ENCODE measurements at regions not wholly inside any gene's neighbourhood (a gene's known extent, or its start where the extent isn't known, plus 50 kb on each side); places are given as distances from the start of the nearest gene placed in this dataset.
"Not testable (repeated sequence)": the region's sequence is repeated elsewhere in the genome, so short reads cannot be mapped to it uniquely, and the experiment has no call there.

GRCh38 chr10:94123258-94123995 lies 129.7 kb downstream of the PLCE1 start:
- DNase-seq (ENCODE audit: extremely low read depth in 1 of 2, low read depth in 1 of 2): no peak

- DNase-seq (ENCODE audit: extremely low read depth in 1 of 2, low read depth in 1 of 2): not testable (repeated sequence)
Observed at GRCh38 chr10:94124147-94124546, 130.4 kb downstream of the PLCE1 start.

- not testable (repeated sequence) for DNase-seq (ENCODE audit: extremely low read depth in 1 of 2, low read depth in 1 of 2)
Observed at GRCh38 chr10:94125268-94125667, 131.5 kb downstream of the PLCE1 start.

GRCh38 chr10:94125856-94126255 lies 132.1 kb downstream of the PLCE1 start:
- DNase-seq (ENCODE audit: extremely low read depth in 1 of 2, low read depth in 1 of 2): no peak

- DNase-seq (ENCODE audit: extremely low read depth in 1 of 2, low read depth in 1 of 2): no peak
Observed at GRCh38 chr10:94129393-94130130, 135.8 kb downstream of the PLCE1 start.

- no peak for DNase-seq (ENCODE audit: extremely low read depth in 1 of 2, low read depth in 1 of 2)
Observed at GRCh38 chr10:94131885-94132284, 138.2 kb downstream of the PLCE1 start.

GRCh38 chr10:94133239-94133638 lies 139.5 kb downstream of the PLCE1 start:
- DNase-seq (ENCODE audit: extremely low read depth in 1 of 2, low read depth in 1 of 2): no peak

GRCh38 chr10:94137747-94138146 lies 144.0 kb downstream of the PLCE1 start:
- DNase-seq (ENCODE audit: extremely low read depth in 1 of 2, low read depth in 1 of 2): no peak

GRCh38 chr10:94138391-94138790 lies 144.7 kb downstream of the PLCE1 start:
- no peak for DNase-seq (ENCODE audit: extremely low read depth in 1 of 2, low read depth in 1 of 2)

- DNase-seq (ENCODE audit: extremely low read depth in 1 of 2, low read depth in 1 of 2): no peak
Observed at GRCh38 chr10:94143261-94143660, 149.5 kb downstream of the PLCE1 start.

GRCh38 chr10:94146313-94146712 lies 152.6 kb downstream of the PLCE1 start:
- no peak for DNase-seq (ENCODE audit: extremely low read depth in 1 of 2, low read depth in 1 of 2)

GRCh38 chr10:94146746-94147145 lies 153.0 kb downstream of the PLCE1 start:
- DNase-seq (ENCODE audit: extremely low read depth in 1 of 2, low read depth in 1 of 2): no peak

- DNase-seq (ENCODE audit: extremely low read depth in 1 of 2, low read depth in 1 of 2): no peak
Observed at GRCh38 chr10:94149702-94150101, 156.0 kb downstream of the PLCE1 start.

- no peak for DNase-seq (ENCODE audit: extremely low read depth in 1 of 2, low read depth in 1 of 2)
Observed at GRCh38 chr10:94150541-94151184, 156.9 kb downstream of the PLCE1 start.

GRCh38 chr10:94155722-94156271 lies 162.1 kb downstream of the PLCE1 start:
- no peak for DNase-seq (ENCODE audit: extremely low read depth in 1 of 2, low read depth in 1 of 2)

- no peak for DNase-seq (ENCODE audit: extremely low read depth in 1 of 2, low read depth in 1 of 2)
Observed at GRCh38 chr10:94156453-94156852, 162.7 kb downstream of the PLCE1 start.

GRCh38 chr10:94165158-94165611 lies 171.5 kb downstream of the PLCE1 start:
- not testable (repeated sequence) for DNase-seq (ENCODE audit: extremely low read depth in 1 of 2, low read depth in 1 of 2)

- DNase-seq (ENCODE audit: extremely low read depth in 1 of 2, low read depth in 1 of 2): no peak
Observed at GRCh38 chr10:94172332-94172731, 178.6 kb downstream of the PLCE1 start.

- no peak for DNase-seq (ENCODE audit: extremely low read depth in 1 of 2, low read depth in 1 of 2)
Observed at GRCh38 chr10:94173594-94173993, 179.9 kb downstream of the PLCE1 start.

GRCh38 chr10:94174838-94175237 lies 181.1 kb downstream of the PLCE1 start:
- no peak for DNase-seq (ENCODE audit: extremely low read depth in 1 of 2, low read depth in 1 of 2)

GRCh38 chr10:94178475-94179253 lies 184.1 kb downstream of the NOC3L start:
- DNase-seq (ENCODE audit: extremely low read depth in 1 of 2, low read depth in 1 of 2): no peak
